HG02885 (cell line): ENCODE measurements at regions not wholly inside any gene's neighbourhood (a gene's known extent, or its start where the extent isn't known, plus 50 kb on each side); places are given as distances from the start of the nearest gene placed in this dataset.
A peak's percentile ranks its signal among the peaks of the same experiment; 100 is the strongest.

Experiments used
- ATAC-seq: cut with Tn5 transposase; IDR thresholded peaks from one replicate; pipeline ENCODE4 v1.9.1; 2021; ENCODE audit warnings: mild to moderate bottlenecking; ENCODE audit not compliant: unreplicated experiment, poor library complexity

DNA sequence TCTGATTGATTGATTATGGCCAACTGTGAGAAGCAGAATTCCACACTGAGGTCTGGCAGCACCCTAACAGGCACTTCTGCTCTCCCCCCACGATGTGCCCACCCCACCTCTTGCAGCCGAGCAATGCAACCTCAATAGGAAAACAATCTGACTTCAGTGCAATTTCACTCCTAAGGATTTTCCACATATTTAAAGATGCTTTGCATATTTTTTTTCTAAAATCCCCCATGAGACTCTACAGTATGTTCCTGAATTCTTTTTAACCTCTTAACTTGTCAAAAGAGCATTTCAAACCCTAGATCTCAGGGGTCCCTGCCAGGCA, 243.1 kb downstream of the AUH start:
- no peak for ATAC-seq

DNA sequence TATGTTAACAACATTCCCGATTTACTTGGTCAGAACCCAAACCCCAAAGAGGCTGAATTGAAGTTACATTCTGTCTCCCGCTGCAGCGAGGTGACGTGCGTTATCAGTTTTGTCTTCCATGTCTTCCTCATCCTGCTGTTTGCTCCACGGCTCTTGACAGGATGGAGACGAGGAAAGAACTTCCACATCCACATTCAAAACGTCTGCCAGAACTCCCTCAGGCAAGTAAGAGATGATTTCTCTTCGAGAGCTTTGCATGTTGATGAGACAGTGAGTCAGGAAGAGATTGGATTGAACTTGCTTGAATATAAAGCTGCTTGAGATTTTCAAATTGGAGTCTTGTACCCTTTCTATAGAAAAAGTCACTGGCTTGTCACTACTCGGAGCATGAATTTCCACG, 242.6 kb downstream of the AUH start:
- ATAC-seq: no peak

DNA sequence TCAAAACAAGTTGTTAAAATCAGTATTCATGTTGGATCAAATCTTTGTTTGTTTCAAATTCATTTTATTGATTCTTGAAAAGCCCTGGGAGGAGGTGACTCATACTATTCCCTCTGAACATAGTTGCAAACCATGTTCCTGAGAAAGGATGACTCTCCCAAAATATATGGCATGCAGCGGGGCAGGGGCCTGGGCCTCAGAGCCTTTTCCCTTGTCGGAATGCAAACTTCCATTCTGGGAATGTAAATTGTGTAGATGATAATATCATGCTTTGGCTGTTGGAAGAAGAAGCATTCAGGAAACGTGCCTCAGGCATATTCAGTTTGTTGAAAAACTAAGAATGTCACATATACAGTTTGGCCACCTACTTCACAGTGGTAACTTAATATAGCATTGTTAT, 242.0 kb downstream of the AUH start:
- no peak for ATAC-seq

DNA sequence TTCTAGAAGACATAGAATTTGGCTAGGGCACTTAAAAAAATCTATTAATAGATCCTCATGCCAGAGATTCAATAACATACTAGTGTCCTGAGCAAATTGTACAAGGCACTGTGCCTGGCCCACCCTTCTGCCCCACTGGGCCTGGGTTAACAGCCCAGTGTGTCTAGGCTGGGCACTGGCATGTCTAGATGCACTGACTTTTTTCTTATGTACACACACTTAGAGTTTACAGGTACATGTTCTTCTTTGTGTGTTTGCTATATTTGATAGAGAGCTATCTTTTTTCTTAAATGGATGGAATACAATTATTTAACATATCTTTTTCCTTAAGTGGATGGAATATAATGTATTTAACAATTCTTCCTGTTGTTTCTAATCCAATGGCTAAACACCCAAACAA, 241.5 kb downstream of the AUH start:
- no peak for ATAC-seq

DNA sequence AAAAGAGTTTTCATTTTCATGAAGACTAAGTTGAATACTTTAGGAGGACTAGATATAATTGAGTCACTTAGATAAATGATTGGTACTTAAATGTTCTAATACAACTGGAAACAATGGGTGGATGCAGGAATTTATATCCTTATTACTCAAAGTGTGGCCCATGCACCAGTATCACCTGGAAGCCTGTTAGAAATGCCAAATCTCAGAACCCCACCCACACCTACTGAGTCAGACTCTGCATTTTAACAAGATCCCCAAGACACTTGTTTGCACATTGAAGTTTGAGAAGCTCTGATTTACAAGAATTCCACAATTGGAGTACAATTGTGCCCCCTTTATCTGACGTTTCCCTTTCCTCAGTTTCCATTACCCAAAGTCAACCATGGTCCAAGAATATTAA, 239.0 kb downstream of the AUH start:
- no peak for ATAC-seq

DNA sequence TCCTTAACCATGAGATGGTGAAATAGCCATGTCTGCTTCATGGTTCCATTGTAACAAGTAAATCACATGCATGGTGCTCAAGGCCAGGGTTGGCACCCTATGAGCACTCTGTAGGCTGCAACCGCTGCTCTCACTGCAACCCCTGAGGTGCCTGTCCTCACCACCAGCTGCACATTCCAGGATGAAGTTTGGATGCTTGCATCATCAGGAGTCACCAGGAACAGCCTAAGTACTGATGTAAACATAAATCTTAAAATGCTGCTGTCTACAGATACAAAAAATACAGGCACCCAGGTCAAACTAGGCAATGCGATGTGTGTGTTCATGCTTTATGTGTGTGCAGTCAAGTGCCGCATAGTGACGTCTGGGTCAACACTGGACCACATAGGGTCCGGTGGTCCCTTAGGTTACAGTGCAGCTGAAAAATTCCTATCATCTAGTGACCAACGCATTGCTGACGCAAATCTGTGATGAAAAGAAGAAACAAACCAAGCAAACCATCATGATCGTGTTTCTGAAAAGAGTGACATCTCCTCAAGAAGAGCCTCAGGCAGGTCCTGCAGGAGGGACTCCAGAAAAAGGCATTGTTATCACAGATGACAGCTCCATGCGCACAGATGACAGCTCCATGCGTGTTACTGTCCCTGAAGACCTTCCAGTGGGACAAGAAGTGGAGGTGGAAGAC, 234.8 kb downstream of the AUH start:
- no peak for ATAC-seq

DNA sequence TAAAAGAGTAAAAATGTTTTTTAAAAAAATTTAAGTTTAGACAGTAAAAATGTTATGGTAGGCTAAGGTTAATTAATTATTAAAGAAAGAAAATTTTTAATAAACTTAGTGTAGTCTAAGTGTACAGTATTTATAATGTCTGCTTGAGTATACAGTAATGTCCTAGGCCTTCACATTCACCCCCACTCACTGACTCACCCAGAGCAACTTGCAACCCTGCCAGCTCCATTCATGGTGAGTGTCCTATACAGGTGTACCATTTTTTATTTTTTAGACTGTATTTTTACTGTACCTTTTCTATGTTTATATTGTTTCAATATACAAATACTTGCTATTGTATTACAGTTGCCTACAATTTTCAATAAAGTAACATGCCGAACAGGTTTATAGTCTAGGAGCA, 234.1 kb downstream of the AUH start:
- ATAC-seq: no peak

DNA sequence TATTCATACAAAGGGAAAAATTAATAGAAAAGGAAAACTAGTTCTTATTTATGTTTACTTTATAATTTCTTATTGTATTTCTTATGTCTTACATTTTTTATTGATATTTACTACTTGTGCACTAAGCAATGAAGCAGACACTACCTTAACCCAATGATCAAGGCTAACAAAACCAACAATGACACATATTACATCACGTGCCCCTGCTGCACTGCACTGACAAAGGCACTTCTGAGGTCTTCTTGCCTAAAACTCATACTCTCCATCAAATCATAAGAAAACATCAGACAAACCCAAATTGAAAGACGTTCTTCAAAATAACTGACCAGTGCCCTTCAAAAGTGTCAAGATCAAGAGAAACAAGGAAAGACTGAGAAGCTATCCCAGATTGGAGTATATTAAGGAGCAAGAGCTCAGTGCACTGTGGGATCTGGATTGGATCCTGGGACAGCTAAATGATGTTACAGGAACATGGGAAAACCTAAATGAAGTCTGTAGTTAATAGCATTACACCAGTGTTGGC, 230.9 kb downstream of the AUH start:
- no peak for ATAC-seq

DNA sequence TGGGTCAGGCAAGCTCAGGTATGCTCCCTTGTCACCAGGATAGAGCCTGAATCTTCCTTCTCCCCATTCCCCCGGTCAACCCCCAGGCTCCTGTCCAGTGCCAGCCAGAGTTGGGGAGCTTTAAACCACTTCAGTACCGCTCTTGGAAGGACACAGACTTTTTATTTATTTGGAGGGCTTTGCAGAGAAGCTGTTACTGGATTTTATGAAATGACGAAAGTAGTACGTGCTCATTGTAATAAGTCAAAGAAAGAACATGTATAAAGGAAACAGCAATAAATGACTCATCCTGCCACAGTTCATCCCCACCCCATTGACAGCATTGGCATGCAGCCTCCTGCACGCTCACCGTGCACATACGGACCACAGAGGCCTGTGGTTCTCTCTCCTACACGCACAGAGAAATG, 230.3 kb downstream of the AUH start:
- ATAC-seq: peak; percentile 71

DNA sequence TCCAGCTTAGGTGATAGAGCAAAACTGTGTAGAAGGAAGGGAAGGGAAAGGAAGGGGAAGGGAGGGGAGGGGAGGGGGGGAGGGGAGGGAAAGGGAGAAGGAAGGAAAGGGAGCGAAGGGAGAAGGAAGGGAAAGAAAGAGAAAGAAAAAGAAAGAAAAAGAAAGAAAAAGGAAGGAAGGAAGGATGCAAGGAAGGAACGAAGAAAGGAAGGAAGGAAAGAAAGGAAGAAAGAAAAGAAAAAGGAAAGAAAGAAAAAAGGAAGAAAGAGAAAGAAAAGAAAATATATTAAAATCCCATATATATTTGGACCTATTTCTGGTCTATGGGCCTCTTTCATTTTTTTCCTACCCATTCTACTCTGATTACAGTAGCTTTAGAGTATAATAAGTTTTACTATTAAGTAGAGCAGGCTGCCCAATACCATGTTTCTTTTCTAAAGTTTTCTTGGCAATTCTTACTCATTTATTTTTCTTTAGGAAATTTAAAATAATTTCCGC, 229.1 kb downstream of the AUH start:
- ATAC-seq: no peak

DNA sequence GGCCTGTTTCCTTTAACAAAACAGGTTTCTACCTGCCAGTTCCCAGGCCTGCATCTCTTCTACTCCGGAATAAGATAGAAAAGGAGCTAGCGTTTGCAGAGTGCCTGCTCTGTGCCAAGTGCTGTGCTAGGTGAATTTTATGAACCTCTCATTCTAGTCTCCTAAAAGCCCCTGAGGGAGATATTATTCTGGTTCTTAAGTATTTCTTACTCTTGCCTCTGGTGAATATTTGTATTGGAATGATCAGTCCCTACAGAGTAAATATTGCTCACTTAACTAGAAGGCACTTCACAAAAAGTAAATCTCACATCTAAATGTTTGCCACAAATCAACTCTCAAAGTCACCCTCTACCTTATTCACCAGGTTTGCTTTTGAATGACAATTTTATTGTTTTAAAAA, 227.1 kb downstream of the AUH start:
- no peak for ATAC-seq

DNA sequence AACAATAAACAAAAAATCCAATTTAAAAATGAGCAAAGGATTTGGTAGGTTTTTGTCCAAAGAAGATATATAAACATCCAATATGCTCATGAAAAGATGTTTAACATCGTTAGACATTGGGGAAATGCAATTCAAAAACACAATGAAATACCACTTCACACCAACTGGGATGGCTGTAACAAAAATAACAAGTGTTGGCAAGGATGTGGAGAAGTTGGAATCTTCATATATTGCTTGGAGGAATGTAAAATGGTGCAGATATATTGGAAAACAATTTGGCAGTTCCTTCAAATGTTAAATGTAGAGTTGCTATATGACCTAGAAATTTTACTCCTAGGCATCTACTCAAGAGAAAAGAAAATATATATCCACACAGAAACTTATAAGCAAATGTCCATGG, 224.3 kb downstream of the AUH start:
- no peak for ATAC-seq

DNA sequence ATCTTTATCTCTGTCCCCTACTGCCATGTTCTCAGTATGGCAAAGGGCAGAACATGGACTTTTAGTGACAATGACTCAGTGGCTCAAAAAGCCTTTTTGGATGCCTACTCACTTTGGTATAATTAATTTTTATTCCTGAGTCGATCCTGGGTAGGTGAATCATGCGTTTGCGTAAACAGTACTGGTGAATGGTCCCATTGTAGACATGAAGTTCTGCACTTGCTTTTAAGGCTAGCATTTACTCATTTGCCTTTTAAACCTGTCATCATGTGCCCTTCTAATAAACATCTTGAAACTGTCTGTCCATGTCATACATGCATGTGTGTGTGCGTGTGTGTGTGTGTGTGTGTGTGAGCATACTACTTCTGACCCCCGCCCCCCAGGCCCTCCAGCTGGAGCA, 223.0 kb downstream of the AUH start:
- no peak for ATAC-seq

DNA sequence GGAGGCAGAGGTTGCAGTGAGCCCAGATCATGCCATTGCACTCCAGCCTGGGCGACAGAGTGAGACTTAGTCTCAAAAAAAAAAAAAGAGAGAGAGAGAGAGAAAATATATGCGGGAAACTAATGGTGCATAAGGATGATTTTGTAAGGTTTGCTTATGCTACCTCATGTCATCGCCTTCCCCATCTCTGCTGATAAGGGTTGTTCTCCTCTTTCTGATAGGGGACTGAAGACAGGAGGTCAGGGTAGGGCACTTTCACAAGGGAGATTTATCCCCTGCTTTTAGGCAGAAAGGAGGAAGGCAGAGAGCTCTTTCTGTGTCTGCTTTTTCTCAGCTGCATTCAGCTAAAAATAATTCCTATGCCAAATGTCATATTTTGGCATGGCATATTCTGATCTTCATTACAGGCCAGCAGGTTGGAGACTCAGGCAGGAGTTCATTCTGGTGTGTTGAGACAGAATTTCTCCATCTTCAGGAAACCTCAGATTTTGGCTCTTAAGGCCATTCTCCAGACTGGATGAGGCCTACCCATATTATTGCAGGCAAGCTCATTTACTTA, 220.2 kb downstream of the AUH start:
- no peak for ATAC-seq

DNA sequence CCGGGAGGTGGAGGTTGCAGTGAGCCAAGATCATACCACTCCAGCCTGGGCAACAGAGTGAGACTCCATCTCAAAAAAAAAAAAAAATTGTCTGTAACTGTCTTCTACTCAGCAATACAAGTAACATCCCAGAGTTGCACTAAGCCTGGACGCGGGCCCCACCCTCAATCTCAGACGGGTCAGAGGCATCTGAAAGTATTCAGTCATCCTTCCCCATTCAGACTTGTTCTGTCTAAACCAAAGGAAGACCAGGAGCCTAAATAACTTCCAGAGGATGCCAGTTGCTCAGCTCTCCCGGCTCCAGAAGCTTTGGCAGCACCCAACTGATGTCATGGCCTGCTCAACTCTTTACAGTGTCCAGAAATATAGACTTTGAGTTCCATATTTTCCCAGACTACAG, 218.6 kb downstream of the AUH start:
- ATAC-seq: no peak

DNA sequence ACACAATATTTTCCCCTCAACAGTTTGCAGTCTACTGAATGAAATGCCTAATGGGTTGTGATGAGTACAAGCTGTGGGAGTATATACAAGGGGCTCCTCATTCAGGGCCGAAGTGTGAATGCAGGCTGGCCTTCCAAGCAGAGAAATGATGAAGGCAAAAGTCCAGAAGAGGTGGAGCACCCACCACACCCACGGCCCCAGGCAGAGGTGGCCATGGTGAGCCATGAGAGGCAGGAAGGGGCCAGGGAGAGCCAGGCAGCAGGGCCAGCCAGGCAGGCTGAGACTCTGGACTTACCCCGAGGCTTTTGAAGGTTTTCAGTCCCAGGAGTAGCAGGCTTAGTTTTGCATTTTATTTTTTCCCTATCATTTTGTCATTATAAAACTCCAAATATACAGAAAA, 218.1 kb downstream of the AUH start:
- ATAC-seq: no peak

DNA sequence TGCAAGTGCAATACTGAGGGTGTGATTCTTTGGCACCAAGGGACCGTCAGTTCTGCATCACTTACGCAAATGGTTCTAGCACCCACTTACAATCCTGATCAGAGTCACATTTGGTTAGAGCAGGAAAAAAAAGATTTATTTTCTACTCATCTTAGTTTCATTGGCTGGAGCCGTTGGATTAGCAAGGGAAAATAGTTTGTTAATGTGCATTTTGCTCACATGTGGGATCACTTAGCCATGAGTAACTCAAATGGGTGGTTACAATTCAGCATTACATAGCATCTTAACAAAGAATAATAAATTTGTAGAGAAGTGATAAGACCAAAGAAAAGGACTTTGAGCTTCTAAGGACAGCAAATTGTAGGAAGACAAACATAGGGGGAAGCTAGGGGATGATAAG, 216.9 kb downstream of the AUH start:
- no peak for ATAC-seq

DNA sequence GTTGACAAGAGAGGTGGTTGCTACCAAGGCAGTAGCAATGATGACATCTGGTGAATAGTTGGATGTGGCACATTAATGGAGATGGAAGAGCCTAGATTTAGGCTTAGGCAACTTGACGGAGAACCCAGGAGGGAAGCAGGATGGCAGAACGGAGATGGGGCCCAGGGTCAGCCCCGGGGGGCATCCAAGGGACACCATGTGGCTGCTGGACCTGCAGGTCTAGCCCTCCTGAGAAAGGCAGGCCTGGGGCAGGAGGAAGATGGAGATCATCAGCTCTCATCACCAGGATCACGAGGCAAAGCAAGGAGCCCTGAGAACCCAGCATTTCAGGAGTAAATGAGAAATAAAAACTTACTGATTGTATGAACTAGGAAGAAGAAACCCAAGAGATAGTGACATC, 216.2 kb downstream of the AUH start:
- no peak for ATAC-seq

DNA sequence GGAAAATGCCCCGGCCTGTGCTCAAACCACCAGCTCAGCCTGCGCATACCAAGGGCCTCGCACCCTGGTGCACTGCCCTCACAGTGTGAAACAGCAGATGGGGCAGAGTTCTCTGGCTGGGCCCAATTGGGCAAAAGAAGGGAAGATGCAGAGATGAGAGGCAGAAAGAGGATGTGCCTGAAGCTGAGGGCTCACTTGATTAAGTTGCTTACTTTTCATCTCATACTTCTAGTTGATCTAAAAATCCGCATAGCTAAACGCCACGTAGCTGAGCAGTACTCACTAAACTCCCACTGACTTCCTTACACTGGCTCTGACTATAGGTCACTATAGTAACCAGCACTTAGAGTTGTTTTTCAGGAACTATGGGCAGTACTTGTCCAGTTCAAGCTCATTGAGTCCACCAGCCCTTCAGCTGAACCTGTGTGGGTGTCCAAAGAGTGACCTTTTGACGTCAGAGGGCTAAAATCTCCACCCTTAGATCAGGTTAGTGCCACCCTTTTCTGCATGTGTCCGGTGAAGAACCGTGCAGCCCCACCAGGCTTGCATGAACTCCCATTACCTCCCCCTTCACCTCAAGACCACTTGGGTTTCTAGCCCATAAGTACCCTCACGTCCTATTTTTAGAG, 215.2 kb downstream of the AUH start:
- no peak for ATAC-seq

DNA sequence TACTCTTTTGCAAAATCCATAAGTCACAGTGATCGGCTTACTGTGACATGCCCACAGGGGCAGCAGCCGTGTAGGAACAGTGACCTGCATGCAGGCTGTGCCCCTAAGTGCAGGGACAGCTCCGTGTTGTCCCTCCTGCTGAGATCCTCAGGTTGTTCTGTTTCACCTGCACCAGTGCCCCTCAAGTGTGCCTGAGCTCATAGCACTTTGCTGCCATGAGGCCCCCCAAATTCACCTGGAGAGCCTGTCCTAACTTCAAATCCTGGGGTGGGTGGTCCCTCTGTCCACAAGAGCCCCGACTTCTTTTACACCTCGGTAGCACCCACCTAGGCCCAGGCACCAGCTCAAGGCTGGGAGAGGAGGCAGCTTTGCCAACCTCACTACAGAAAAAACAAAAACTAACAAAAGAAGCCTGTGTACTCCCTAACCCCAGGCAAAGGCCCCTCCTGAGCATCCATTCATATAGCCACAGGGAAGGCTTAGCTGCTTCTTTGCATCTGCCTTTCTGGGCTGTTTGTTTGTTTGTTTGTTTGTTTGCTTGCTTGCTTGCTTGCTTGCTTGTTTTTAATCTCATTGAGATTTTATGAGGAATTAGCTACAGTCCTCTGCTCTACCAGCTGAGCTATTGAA, 214.5 kb downstream of the AUH start:
- ATAC-seq: no peak

DNA sequence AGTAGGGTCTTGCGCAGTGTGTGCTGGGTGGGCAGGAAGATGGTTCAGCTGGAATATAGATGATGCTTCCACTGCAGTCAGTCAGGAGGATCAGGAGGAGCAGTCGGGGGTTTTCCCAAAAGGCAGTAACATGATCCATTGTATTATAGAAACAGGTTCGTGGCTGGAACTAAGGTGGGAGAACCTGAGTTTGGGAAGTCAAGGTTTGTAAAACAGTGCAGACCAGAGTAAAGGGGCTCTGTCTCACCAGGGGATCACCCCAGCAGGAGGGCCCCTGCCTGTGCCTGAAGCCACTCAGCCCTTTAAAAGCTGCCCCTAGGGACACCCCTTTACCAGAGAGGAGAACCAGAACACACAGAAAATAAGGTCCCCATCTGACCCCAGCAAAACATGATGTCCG, 213.4 kb downstream of the AUH start:
- no peak for ATAC-seq
